Stimulated activated CD8-positive, alpha-beta memory T cell treated with anti-CD3 and anti-CD28 coated beads, Interleukin-2, amount 100 ng/mL, for 48 hours (primary cell): ENCODE measurements at regions not wholly inside any gene's neighbourhood (a gene's known extent, or its start where the extent isn't known, plus 50 kb on each side); places are given as distances from the start of the nearest gene placed in this dataset.
"Not testable (repeated sequence)": the region's sequence is repeated elsewhere in the genome, so short reads cannot be mapped to it uniquely, and the experiment has no call there.

Experiments used
- DNase-seq, 2 donors: peaks; one replicate each; pipeline ENCODE4 v3.0.0-alpha.2; 2020; ENCODE audit warnings: low read depth in 2 of 2

DNA sequence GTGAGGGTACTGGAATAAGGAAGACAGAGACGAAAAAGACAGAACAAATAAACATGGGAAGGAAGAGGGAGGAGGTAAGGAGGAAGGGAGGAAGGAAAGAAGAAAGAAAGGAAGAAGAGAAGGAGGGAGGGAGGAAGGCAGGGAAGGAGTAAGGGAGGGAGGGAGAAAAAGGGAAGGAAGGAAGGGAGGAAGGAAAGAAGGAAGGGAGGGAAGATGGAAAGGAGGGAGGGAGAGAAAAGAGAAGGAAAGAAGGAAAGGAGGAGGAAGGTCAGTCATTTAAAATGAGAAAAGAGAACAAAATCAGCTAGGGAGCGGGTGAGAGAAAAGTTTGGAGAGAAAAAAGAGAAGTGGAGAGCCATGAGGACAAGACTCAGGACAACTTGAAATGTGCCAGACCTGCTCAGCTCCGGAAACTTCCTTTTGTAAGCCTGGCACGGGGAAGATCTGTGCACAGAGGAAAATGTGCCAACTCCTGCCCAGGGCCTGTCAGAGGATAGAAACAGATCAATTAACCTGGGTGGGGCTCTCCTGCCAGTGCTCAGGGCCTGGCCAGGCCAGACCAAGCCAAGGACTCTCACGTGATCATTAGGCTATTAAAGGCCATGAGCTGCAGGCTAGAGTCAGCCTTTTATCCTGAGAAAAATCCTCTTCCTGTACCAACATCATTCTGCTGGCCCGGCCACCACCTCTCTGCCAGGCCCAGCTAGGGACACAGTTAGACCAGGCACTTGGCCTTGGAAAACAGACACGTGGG, 50.1 kb upstream of the BCL6 start:
- no peak for DNase-seq

DNA sequence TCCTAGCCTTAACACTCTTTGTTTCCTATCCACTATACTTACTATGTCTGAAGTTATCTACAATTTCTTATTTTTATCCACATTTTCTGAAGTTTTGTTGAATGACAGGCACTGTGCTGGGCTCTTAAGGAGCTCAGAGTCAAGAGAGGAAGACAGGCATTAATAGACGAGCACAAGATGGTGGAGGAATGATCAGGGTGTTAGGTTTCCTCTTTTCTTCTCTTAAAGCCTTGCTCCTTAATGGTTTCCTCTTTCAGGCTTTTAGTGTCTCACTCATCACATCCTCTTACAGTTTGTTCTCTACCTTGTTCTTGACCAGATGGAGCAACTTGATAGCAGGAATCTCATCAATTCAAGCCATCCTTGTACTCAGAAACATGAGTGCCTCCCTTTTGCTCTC, 52.9 kb upstream of the BCL6 start:
- DNase-seq: no peak

DNA sequence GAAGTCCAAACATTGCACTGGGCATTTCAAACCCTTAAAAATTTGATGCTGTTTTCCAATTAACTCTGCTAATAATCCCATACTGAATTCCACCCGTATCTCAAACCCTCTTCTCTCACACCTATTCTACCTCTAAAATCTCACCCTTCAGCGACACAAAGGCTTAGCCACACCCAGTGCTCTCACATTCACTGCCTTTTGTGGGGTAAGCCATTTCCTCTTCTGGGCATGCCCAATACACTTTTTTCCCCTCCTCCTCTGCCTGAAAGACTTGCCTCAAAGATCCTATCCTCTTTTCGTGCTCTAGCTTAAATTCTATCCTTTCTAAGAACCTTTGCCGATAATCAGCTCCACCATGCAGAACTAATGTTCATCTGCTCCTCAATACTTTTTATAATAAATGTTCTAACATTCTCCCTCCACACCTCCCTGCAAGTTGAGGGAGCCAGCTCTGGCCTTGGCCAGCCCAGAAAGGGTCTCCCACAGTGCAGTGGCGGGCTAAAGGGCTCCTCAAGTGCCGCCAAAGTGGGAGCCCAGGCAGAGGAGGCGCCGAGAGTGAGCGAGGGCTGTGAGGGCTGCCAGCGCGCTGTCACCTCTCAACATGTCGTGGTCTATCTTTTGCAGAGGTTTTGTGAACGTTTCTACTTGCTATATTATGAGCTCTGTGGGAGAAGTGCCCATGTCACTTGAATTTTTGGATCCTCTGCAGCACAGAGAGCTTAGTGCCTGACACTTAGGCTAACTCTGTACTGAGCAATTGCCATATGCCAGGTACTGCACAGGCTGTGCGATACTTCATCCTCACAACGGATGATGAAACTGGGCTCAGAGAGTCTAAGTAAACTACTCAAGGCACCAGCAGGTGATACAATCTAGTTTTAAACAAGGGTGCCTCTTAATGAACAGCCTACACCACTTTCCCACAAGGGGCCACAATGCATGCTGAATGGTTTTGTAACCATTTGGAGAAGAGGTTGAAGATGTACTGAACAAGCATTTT, 53.6 kb upstream of the BCL6 start:
- no peak for DNase-seq

DNA sequence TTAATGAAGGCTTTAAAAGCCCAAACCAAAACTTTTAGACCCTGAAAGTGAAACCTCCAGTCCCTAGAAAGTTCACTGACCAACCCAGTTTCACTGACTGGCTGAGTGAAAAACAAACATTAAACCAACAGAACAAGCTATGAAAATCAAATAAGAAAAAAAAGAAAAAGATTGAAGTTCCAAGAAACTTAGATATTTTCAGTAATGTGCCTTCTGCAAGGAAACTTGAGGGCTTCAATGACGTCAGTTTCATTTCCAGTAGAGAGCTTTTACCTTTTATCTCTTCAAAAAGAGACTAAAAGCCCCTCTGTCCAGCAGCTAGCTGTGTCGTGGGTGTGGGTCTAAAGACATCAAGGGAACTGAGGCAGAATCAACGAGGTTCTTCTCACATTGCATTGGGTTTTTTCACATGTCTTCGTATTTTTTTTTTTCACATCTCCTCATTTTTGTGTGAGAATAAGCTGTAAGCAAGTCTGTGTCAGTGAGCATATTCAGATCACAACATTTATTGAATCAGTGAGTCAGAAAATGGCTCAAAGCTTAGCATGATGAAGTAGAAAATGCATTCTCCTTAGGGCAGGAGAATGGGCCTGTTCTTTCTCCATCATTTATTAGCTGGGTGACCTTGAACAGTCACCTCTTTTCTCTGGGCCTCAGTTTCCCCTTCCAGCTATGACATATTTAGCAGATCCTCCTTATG, 54.8 kb upstream of the BCL6 start:
- no peak for DNase-seq

DNA sequence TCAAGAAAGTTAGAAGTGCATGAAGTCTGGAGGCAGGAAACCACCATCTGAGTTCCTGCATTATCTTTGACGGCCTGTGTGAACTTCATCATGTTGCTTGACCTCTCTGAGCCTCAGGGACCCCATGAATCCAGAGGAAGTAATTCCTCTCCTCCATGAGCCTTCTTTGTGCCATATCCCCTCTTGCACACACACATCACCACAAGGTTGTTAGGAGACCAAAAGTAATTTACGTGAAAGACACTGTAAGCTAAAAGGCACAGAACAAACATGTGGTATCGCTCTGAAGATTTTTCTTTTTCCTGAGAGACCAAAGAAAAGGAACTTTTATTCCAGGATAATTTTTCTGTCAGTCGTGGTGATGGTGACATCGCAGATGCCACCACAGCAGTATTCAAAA, 55.9 kb upstream of the BCL6 start:
- DNase-seq: no peak

DNA sequence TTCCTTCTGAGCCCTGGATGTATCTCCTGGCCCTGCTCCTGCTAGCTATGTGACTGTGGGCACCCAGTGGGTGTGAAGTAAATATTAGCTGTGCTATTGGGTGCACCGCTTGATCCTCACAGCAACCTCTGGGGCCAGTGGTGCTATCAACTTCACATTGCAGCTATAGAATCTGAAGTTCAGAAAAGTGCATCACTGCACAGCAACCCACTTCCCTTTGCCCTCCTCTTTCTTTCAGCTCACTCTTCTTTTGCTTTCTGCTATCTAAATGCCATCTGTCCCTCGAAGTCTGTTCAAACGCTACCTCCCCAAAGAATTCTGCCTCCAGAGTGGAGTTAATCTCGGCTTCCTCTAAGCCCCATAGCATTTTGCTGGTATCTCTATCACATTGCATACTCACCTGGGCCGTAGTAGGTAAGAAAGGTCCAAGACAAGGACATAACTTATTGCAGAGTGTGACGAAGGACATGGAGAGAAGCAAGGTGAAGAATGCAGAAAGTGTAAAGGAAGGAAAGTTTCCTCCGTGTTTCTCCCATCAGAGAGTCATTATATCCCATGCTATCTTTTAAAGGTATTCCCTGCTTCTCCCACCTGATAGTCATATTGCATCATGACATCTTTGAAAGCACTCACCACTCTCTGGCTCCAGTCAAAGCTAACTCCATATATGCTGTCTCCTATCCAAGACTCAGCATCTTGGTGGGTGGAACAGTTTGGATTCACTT, 57.1 kb upstream of the BCL6 start:
- no peak for DNase-seq

DNA sequence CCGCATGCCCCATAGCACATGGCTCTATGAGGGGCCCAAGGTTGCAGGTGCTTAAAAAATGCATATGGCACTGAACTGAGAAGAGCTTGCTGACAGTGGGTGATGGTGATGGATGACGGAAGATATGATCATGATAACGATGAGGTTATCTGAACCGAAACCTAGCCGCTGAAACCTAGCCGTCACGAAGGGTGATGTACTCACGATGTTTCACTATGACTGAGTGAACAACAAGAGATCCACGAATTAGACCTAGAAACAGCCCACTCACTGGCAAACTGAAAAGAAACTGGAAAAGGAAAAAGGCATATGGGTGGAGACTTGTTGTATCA, 57.6 kb upstream of the BCL6 start:
- peak; percentile 18 to 40 for DNase-seq

DNA sequence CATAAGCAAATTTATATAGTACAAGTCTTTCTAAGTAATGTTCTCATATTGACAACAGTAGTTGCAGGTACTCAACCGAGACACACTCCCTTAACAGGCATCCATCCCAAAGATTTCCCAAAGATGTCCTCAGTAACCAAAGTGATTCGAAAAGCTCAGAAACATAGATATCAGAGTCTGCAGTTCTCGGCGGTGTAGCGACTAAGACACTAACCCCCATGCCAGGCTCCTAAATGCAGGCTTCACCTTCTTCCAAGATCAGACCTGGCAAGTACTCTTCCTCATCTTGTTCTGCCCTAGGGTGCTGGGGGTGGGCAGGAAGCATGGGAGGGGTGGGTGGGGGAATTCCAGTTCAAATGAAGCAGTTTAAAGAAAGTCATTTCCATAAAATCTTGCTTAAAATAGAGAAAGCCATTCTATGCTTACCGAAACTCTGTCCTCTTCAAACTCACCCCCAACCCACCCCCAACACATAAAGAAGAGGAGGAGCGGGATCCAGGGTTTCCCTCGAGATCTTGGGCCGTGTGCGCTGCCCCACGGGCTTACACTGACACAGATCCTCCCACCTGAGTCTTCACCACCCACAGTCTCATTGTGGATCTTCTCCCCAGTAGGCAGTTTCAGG, 59.0 kb upstream of the BCL6 start:
- DNase-seq: no peak

DNA sequence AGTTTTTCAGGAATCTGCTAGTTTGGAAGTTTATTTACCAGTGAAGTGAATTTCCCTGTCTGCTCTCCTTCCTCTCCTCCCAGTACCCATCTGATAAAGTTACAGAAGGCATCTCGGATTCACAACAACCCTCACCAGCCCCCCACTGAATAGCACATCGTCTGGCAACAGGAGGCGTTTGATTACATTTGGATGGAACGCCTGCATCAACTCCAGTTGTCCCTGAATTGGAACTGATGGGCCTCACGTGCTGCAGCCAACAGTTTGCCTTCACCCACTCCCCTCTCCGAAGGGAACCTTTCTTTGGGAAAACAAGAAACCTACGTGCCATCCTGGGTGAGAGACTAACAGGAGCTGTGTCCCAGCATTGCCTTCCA, 59.5 kb upstream of the BCL6 start:
- no peak for DNase-seq

DNA sequence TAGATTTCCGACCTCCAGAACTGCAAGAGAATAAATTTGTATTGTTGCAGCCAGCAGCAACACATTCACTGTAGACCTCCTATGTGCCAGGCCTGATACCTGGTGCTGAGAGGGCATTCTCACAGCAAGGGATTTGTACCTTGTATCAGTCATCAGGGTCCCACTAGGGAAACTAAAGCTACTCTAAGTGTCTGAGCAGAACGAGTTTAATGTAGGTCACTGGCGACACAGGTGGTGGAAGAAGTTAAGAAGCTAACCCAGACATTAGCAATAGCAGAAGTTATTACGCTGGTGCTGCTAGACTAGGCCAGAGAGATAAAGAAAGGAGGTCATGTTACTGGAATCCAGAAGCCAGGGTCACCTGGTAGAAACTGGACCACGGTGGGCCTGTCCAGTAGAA, 60.5 kb upstream of the BCL6 start:
- DNase-seq: no peak

DNA sequence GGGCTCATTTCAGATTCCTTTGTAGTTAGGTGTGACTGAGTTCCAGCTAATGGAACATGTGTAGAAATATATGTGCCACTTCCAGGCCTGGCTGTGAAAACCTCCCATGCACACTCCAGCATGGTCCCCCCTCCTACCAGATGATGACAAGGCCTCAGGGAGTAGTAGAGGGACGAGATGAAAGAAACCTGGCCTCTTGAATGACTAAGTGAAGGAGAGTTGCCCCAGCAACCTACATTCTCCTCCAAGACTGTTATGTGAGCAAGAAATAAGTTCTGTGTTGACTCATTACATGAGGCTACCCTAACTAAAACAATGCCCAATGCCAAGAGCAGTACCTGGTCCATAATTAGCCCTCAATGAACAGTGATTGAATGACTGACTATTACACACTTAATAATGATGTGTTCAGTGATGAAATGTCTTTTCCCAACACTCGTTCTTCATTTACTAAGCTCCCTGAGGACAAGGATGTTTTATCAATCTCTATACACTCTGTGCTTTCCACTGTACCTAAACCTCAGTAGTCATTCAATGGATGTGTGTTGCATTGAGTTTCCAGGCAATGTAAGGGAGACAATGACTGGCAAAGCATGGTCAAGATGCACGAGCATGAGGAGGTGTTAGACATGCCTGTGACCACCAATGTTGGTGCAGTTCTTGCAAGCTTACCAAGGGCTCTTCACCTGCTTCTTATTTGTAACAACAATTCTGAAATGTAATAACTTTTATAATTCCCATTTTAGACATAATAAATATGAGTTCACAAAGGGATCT, 62.0 kb upstream of the BCL6 start:
- peak in 1 of 2 donors; percentile 48 for DNase-seq

DNA sequence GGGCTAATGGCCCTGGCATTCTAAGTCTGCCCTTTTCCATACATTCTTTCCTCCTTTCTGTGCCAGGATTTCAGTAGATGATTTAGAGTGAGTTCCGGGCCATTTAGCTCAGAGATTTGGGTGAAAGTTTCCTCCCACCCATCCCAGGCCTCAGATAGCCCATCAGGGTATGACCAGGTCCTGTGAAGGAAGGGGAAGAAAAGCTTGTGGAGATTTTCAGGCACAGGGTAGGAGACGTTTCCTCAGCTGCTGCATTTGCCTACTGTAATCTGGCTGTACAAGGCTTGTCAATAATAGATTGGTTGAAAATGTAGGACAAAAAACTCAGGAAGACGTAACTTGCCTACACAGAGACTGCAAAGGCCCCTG, 63.2 kb upstream of the BCL6 start:
- no peak for DNase-seq

- DNase-seq: no peak
These were observed 64.3 kb upstream of the BCL6 start for GRCh38 chr3:187809612-187809991.

GRCh38 chr3:187810021-187810446, 64.8 kb upstream of the BCL6 start:
- no peak for DNase-seq

GRCh38 chr3:187811585-187812250, 66.5 kb upstream of the BCL6 start:
- no peak for DNase-seq

DNA sequence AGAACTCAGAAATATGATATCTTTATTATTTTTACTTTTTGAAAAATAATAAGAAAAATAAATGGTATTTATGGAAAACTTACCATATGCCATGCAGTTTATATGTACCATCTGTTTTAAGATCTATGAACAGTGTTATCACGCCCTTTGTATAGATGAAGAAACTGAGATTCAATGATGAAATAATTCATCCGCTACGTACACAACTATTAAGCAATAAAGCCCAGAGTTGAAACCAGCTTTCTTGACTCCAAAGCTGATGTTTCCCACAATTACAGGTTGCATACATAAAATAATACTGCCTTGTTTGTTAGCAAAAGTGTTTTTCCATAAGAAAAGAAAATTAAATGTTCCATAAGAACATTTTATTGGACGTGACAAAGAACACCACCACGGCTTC, 67.2 kb upstream of the BCL6 start:
- no peak for DNase-seq

GRCh38 chr3:187813198-187813597, 67.9 kb upstream of the BCL6 start:
- no peak for DNase-seq

DNA sequence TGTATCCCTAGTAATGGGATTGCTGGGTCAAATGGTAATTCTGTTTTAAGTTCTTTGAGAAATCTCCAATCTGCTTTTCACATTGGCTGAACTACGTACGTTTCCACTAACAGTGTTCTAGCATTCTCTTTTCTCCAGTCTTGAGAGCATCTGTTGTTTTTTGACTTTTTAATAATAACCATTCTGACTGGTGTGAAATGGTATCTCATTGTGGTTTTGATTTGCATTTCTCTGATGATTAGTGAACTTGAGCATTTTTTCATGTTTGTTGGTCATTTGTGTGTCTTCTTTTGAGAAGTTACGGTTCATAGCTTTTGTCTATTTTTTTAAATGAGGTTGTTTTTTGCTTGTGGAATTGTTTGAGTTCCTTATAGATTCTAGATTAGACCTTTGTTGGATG, 72.5 kb upstream of the BCL6 start:
- DNase-seq: not testable (repeated sequence)

DNA sequence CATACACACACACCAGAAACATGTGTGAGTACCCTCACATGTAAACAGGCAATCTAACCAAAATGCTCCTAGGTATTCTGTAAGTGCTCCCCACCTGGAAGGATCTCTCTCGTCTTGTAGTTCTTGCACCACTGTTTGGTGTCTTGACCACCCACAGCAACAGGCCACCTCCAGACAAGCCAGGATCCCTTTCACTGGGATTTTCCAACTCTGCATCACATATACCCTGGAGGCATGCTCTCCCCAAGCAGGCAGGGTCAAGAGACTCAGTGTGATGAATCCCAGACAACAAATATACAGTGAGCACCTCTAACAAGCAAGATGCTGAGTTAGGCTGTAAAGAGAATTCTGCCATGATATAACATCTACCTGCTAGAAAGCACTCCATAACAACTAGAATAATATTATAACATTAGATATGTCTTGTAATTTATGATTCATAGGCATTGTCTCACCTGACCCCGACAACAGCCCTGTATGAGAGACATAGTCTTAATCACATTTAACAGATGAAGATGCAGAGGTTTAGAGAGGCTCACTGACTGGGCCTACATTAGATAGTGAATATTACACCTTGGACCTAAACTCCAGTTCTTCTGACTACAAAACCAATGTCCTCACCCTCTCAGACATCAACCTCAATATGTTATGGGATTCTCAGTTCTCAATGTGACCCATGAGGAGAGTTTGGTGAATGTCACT, 76.5 kb upstream of the BCL6 start:
- no peak for DNase-seq

DNA sequence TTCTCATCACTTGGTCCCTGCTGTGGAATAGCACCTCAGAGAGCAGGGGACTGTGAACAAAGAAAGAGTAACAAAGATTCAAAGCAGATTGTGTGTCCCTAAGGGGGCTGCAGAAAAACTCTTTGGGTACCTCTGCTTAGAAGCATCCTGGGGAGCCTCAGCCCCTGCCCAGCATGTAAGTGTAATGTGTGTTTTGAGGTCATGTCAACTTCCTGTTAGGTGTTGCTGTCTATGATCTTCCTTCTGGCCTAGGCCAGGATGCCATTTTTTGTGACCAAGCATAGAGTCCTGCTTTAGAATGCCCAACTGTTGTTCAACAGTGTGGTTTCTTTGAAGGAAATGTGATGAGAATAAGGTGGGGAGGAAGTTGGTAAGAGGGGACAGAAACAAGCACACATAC, 77.1 kb upstream of the BCL6 start:
- no peak for DNase-seq
